Kidney epithelial cell (primary cell): ENCODE measurements at regions not wholly inside any gene's neighbourhood (a gene's known extent, or its start where the extent isn't known, plus 50 kb on each side); places are given as distances from the start of the nearest gene placed in this dataset.

Source experiments
- DNase-seq: peaks from one replicate; pipeline ENCODE4 v3.0.0-alpha.2; 2010; ENCODE audit warnings: low read depth
- H3K27me3 ChIP-seq: 2 replicates; pipeline ENCODE4 v1.6.0; 2011; ENCODE audit warnings: low read length; ENCODE audit not compliant: control insufficient read depth, insufficient read depth
- H3K36me3 ChIP-seq: 2 replicates; pipeline ENCODE4 v1.5.1; 2011; ENCODE audit warnings: low read length; ENCODE audit not compliant: control insufficient read depth, insufficient read depth
- H3K4me3 ChIP-seq: 2 replicates; pipeline ENCODE4 v1.5.1; 2011; ENCODE audit warnings: low read depth, mild to moderate bottlenecking, control low read depth, low read length
- CTCF ChIP-seq: IDR thresholded peaks from 2 replicates; pipeline ENCODE4 v1.5.1; 2011; ENCODE audit warnings: mild to moderate bottlenecking, moderate library complexity, low read length, control low read depth, inconsistent platforms; ENCODE audit not compliant: insufficient read depth, poor library complexity, severe bottlenecking

GRCh38 chr4:45004847-45005565 is 278.6 kb upstream of the GNPDA2 start:
- no peak for TF ChIP-seq CTCF

GRCh38 chr4:45004326-45004725 is 278.0 kb upstream of the GNPDA2 start:
- no peak for DNase-seq
- no peak for TF ChIP-seq CTCF
- Histone ChIP-seq H3K4me3 (no peak overlapping the region), H3K36me3 (no peaks in the 10 kb centered on the region), H3K27me3 (no peaks in the 10 kb centered on the region)

More at GRCh38 chr4:45004847-45005565, 278.6 kb upstream of the GNPDA2 start:
- Histone ChIP-seq H3K4me3 (no peak overlapping the region), H3K36me3 (no peaks in the 10 kb centered on the region), H3K27me3 (no peaks in the 10 kb centered on the region)
- DNase-seq: no peak

GRCh38 chr4:44996276-44996845 is 270.0 kb upstream of the GNPDA2 start:
- no peaks in the 10 kb centered on the region for H3K36me3 ChIP-seq
- TF ChIP-seq CTCF: no peak
- H3K27me3 ChIP-seq: no peaks in the 10 kb centered on the region
- no peak overlapping the region for H3K4me3 ChIP-seq
- DNase-seq: no peak

- TF ChIP-seq CTCF: no peak
- Histone ChIP-seq H3K27me3 (no peaks in the 10 kb centered on the region), H3K36me3 (no peaks in the 10 kb centered on the region), H3K4me3 (no peak overlapping the region)
- DNase-seq: no peak
Measured at GRCh38 chr4:44988011-44988410, 261.7 kb upstream of the GNPDA2 start.

- H3K27me3 ChIP-seq: no peaks in the 10 kb centered on the region
- H3K4me3 ChIP-seq: no peak overlapping the region
- no peaks in the 10 kb centered on the region for H3K36me3 ChIP-seq
- TF ChIP-seq CTCF: no peak
- DNase-seq: no peak
Measured at GRCh38 chr4:44985938-44986337, 259.6 kb upstream of the GNPDA2 start.

GRCh38 chr4:44985152-44985551 is 258.8 kb upstream of the GNPDA2 start:
- Histone ChIP-seq H3K27me3 (no peaks in the 10 kb centered on the region), H3K4me3 (no peak overlapping the region), H3K36me3 (no peaks in the 10 kb centered on the region)
- no peak for DNase-seq
- no peak for TF ChIP-seq CTCF
